OCI-LY1 (cell line): ENCODE measurements at regions not wholly inside any gene's neighbourhood (a gene's known extent, or its start where the extent isn't known, plus 50 kb on each side); places are given as distances from the start of the nearest gene placed in this dataset.

Source experiments
- EZH2 ChIP-seq: fragments of 200-600 bp; sonication (generic), shearing (Covaris generic); IDR thresholded peaks from 2 replicates; pipeline ENCODE4 v1.8.0; 2017; ENCODE audit warnings: borderline replicate concordance, mixed run types, mild to moderate bottlenecking, antibody characterized with exemption, low read length, moderate library complexity, mixed read lengths
- TF ChIP-seq, protein P1 (sequence below): fragments of 200-600 bp; sonication (generic), shearing (Covaris generic); IDR thresholded peaks from 2 replicates; pipeline ENCODE4 v1.5.1; 2017; ENCODE audit warnings: mild to moderate bottlenecking, antibody characterized with exemption, low read length, moderate library complexity, mixed read lengths

DNA sequence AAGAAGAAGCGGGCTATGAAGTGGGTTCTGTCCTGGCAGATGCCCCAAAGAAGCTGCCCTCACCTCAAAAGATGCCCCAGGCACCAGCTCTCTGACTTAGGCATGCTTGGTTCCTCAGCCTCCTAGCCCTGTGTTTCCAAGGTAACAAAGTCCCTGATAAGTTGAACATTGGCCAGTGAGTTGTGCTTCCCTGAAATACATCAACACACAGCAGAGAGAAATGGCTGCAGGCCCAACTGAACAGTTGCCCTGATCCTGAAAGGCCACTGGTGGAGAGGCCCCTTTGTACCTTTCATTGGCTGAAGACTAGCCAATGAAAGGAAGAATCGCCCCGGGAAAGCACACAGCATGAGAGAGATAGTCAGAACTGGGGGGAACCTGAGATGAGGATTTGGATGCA lies 169.9 kb upstream of the CTNNB1 start:
- TF ChIP-seq, protein P1, sequence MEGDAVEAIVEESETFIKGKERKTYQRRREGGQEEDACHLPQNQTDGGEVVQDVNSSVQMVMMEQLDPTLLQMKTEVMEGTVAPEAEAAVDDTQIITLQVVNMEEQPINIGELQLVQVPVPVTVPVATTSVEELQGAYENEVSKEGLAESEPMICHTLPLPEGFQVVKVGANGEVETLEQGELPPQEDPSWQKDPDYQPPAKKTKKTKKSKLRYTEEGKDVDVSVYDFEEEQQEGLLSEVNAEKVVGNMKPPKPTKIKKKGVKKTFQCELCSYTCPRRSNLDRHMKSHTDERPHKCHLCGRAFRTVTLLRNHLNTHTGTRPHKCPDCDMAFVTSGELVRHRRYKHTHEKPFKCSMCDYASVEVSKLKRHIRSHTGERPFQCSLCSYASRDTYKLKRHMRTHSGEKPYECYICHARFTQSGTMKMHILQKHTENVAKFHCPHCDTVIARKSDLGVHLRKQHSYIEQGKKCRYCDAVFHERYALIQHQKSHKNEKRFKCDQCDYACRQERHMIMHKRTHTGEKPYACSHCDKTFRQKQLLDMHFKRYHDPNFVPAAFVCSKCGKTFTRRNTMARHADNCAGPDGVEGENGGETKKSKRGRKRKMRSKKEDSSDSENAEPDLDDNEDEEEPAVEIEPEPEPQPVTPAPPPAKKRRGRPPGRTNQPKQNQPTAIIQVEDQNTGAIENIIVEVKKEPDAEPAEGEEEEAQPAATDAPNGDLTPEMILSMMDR = no peak
- no peak for TF ChIP-seq EZH2
